Myocyte (in vitro differentiated cells): ENCODE measurements at regions not wholly inside any gene's neighbourhood (a gene's known extent, or its start where the extent isn't known, plus 50 kb on each side); places are given as distances from the start of the nearest gene placed in this dataset.

ENCODE experiments used
- DNase-seq: peaks from one replicate; pipeline ENCODE4 v3.0.0-alpha.2; 2012; ENCODE audit warnings: low read depth

- no peak for DNase-seq
These were observed 154.8 kb upstream of the ETV3 start for GRCh38 chr1:157292809-157293564.

DNA sequence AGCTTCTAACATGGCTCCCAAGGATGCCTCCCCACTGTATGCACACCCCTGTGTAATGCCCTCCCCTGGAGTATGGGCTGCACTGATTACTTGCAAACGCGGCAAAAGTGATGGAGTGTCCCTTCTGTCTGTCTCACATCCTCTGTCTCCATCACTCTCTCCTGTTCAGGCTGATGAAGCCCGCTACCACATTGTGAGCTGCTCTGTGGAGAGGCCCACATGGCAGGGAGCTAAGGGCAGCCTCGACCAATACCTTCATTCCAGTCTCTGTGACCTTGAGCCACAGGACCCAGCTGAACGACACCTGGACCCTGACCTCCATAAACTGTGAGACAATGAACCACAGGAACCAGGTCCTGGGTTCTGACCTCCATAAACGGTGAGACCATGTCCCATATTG, 154.1 kb upstream of the ETV3 start:
- DNase-seq, result no peak

GRCh38 chr1:157291083-157291482, 152.9 kb upstream of the ETV3 start:
- DNase-seq, result no peak

GRCh38 chr1:157289424-157290105, 151.4 kb upstream of the ETV3 start:
- no peak for DNase-seq

DNA sequence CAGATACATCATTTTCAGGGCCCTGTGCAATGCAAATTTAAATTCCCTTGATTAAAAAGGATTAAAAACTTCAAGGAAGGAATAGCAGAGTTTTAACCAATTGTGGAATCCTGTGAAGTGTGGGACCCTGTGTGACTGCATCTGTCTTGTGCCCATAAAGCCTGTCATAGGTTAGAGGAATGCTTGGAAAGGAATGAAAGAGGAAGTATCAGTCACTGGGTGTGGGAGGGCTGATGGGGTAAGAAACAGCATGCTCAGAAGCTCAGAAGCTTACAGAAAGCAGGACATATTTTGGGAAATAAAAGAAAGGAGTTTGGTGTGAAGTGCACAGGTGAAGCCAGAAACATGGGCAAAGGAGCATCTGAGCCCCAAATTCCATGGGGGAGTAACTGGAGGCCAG, 150.8 kb upstream of the ETV3 start:
- DNase-seq, result no peak

DNA sequence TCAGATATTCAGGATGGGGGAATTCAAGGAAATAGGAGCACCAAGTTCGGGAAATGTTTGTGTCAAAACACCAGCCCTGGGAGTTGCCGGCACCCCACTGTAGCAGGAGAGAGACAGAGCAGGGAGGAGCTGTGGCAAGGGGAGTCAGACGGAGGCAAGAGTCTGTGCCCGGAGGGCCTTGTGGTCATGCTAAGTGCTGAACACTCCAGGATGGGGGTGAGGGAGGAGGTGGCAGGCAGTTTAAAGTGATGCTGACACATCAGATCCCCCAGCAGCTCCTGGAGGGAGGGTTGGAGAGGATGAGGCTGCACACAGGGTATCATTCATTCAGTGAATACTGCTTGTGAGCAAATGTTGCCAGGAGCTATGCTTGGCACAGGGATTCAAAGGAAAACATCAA, 150.3 kb upstream of the ETV3 start:
- DNase-seq, result no peak

GRCh38 chr1:157288006-157288405, 149.8 kb upstream of the ETV3 start:
- DNase-seq, result no peak

- DNase-seq, result no peak
These were observed 149.3 kb upstream of the ETV3 start for GRCh38 chr1:157287462-157287861.

- DNase-seq, result no peak
These were observed 148.6 kb upstream of the ETV3 start for GRCh38 chr1:157286646-157287420.

- no peak for DNase-seq
These were observed 147.9 kb upstream of the ETV3 start for GRCh38 chr1:157286096-157286495.

- no peak for DNase-seq
These were observed 146.3 kb upstream of the ETV3 start for GRCh38 chr1:157284451-157284850.

DNA sequence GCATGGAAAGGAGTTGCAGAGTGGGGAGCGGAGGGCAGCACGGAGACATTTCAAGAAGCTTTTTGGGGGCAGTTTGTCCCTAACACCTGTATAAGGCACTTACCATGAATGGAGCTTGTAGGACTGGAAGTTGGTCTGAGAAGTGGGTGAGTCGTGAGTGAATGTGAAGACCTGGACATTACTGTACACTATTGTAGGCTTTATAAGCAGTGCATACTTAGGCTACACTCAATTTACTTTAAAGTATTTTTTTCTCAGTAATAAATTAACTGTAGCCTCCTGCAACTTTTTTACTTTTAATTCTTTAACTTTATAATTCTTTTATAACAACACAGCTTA, 141.6 kb upstream of the ETV3 start:
- no peak for DNase-seq

- no peak for DNase-seq
These were observed 141.1 kb upstream of the ETV3 start for GRCh38 chr1:157279138-157279801.

DNA sequence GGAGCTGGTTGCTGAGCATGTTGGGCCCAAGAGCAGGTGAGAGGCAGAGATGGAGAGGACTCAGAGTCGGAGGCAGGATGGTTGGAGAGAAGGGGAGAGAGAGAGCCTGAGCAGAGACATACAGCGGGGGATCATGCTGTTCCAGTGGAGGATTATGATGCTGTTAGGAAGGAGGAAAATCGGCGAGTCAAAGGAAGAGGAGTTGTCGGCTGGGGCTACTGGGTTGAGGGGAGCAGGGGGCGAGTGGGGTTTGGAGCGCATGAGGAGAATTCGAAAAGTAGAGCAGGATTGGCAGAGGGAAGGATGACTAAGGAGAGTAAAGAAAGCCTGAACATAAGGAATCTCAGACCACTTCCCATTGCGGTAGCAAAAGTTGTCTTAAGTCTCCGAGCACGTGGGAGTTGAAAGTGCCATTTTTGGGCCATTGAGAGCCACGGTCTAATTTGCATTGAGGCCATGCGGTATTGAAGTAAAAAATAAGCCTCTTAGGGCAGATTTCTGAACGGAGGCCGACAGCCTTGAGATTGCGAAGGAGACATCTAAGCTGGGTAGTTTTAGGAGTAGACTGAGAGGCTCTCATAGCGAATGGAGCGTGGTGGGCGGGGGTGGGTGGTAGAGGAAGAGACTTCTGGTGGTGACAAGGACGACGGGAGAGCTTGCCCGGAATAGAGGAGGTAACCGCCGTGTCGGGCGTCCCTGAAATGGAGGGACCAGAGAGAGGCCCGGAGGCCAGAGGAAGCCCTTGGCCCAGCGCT, 140.4 kb upstream of the ETV3 start:
- no peak for DNase-seq

DNA sequence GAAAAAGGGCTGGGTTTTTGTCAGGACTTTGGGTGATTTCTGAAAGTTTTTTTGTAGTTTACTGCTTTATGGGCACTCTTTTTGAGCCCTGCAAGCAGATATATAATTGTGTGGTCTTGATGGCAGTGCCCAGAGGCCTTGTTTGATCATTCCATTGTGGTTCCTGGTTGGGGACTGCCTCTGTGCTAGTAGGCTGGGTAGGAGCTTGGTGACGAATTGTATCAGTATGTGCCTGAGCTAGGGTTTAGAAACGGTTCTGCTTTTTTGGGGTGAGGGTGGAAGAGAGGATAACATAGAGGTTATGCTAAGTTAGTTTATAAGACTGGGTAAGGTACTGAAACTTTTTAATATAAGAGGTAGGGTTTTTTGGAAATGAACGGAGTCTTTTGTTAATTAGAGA, 139.7 kb upstream of the ETV3 start:
- DNase-seq, result no peak

GRCh38 chr1:157277281-157277680, 139.1 kb upstream of the ETV3 start:
- no peak for DNase-seq

DNA sequence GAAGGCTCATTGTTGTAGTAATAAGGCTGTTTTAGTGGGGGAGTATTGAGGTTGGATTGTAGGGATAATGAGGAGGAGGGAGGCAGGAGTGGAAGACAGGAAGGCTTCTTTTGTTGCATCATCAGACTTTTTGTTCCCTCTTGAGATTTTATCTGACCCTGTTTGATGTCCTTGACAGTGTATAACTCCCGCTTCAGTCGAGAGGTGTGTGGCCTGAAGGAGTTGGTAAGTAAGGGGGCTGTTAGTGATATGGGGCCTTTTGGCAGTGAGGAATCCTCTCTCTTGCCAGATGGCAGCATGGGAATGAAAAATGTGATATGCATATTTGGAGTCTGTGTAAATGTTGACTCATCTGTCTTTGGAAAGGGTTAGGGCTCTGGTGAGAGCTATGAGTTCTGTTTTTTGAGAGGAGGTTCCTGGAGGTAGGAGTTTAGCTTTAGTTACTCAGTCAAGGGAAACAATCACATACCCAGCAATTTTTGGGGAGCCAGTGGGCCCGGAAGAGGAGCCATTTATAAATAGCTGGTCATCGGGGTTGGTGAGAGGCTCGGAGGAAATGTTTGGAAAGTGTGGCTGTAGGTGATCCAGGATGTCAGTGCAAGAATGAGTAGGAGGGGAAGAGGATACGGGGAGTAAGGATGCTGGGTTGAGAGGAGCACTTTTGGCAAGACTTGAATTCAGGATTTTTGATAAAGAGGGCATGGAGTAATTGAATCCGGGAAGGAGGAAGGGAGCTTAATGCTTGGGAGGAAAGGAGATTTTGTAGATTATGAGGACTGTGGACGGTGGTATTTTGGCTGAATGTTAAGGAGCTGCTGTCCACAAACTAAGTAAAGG, 136.7 kb upstream of the ETV3 start:
- peak; percentile 5 for DNase-seq

- no peak for DNase-seq
These were observed 134.7 kb upstream of the ETV3 start for GRCh38 chr1:157272729-157273524.

- DNase-seq, result no peak
These were observed 134.1 kb upstream of the ETV3 start for GRCh38 chr1:157272264-157272663.
